Ascending aorta (tissue), 2 donors: ENCODE measurements at regions not wholly inside any gene's neighbourhood (a gene's known extent, or its start where the extent isn't known, plus 50 kb on each side); places are given as distances from the start of the nearest gene placed in this dataset.

Experiments
- DNase-seq, 2 donors: peaks; one replicate each; pipeline ENCODE4 v3.0.0-alpha.2; 2019; ENCODE audit warnings: low spot score in 2 of 2
- H3K27ac ChIP-seq, 2 donors: fragments of 200-600 bp; sonication (generic); one replicate each; pipeline ENCODE4 v1.5.1; 2016 to 2017; ENCODE audit warnings: mild to moderate bottlenecking in 1 of 2
- H3K27me3 ChIP-seq: fragments of 200-600 bp; sonication (generic); one replicate; pipeline ENCODE4 v1.5.1; 2017
- H3K36me3 ChIP-seq, 2 donors: fragments of 200-600 bp; sonication (generic); one replicate each; pipeline ENCODE4 v1.5.1; 2016
- H3K4me1 ChIP-seq, 2 donors: fragments of 200-600 bp; sonication (generic); one replicate each; pipeline ENCODE4 v1.5.1; 2016 to 2017; ENCODE audit warnings: mild to moderate bottlenecking in 1 of 2
- H3K4me3 ChIP-seq, 2 donors: fragments of 200-600 bp; sonication (generic); one replicate each; pipeline ENCODE4 v1.5.1; 2016 to 2017; ENCODE audit warnings: mild to moderate bottlenecking in 1 of 2
- H3K9me3 ChIP-seq, 2 donors: fragments of 200-600 bp; sonication (generic); one replicate each; pipeline ENCODE4 v1.5.1; 2016
- CTCF ChIP-seq, 3 experiments: fragments of 200-600 bp in 2 of 3; fragments of 450-650 bp in 1 of 3; sonication (generic) in 2 of 3; IDR thresholded peaks; one replicate each; pipeline ENCODE4 v1.5.1; 2016 to 2019; ENCODE audit warnings: antibody characterized with exemption in 3 of 3, mild to moderate bottlenecking in 1 of 3, moderate library complexity in 1 of 3
- intact Hi-C: fragments of 100-400 bp; cut with DNase I; formaldehyde crosslinking; loops from one replicate; pipeline ENCODE4 v1.15.1; 2023

GRCh38 chr2:67877301-67877700 is 185.5 kb downstream of the C1D start:
- Histone ChIP-seq H3K27ac (peak overlapping the region; percentile 82 to 85), H3K4me3 (no peak overlapping the region), H3K9me3 (no peaks in the 10 kb centered on the region), H3K4me1 (peaks cover 6 to 36% of the 10 kb centered on the region in 2 donors), H3K36me3 (no peaks in the 10 kb centered on the region), H3K27me3 (no peaks in the 10 kb centered on the region)
- intact Hi-C loops = loop anchor here (10.0 kb wide), 1 partner anchor 482 kb away; the partner anchor contains the start of gene ETAA1
- DNase-seq = no peak
- no peak for TF ChIP-seq CTCF (IDR thresholded peaks at IDR 0.05)

GRCh38 chr2:67878743-67879142 is 184.1 kb downstream of the C1D start:
- TF ChIP-seq CTCF (IDR thresholded peaks at IDR 0.05) = no peak
- DNase-seq = no peak
- Histone ChIP-seq H3K9me3 (no peaks in the 10 kb centered on the region), H3K36me3 (no peaks in the 10 kb centered on the region), H3K4me1 (peaks cover 6 to 30% of the 10 kb centered on the region in 2 donors), H3K27me3 (no peaks in the 10 kb centered on the region), H3K27ac (peak overlapping the region; percentile 82 to 85), H3K4me3 (no peak overlapping the region)
- intact Hi-C loops = loop anchor here (10.0 kb wide), 1 partner anchor 484 kb away; the partner anchor contains the start of gene ETAA1

- intact Hi-C loops = loop anchor here (10.0 kb wide), 1 partner anchor 485 kb away; the partner anchor contains the start of gene ETAA1
- peak overlapping the region; percentile 82 to 85 for H3K27ac ChIP-seq
- H3K36me3 ChIP-seq = no peaks in the 10 kb centered on the region
- no peak for DNase-seq
- TF ChIP-seq CTCF (IDR thresholded peaks at IDR 0.05) = no peak
- H3K4me3 ChIP-seq = no peak overlapping the region
- peaks cover 6 to 30% of the 10 kb centered on the region in 2 donors for H3K4me1 ChIP-seq
- no peaks in the 10 kb centered on the region for H3K9me3 ChIP-seq
- H3K27me3 ChIP-seq = no peaks in the 10 kb centered on the region
These were observed 183.1 kb downstream of the C1D start for GRCh38 chr2:67879586-67880290.

GRCh38 chr2:67880291-67880761 is 182.5 kb downstream of the C1D start:
- Histone ChIP-seq H3K4me1 (peaks cover 6 to 30% of the 10 kb centered on the region in 2 donors), H3K27me3 (no peaks in the 10 kb centered on the region), H3K36me3 (no peaks in the 10 kb centered on the region), H3K4me3 (no peak overlapping the region), H3K27ac (peak overlapping the region; percentile 82 to 85), H3K9me3 (no peaks in the 10 kb centered on the region)
- no peak for DNase-seq
- intact Hi-C loops = no loop called here
- TF ChIP-seq CTCF (IDR thresholded peaks at IDR 0.05) = no peak

GRCh38 chr2:67881816-67882215 is 181.0 kb downstream of the C1D start:
- peak overlapping the region; percentile 82 to 85 for H3K27ac ChIP-seq
- intact Hi-C loops = no loop called here
- no peaks in the 10 kb centered on the region for H3K27me3 ChIP-seq
- H3K4me3 ChIP-seq = no peak overlapping the region
- H3K9me3 ChIP-seq = no peaks in the 10 kb centered on the region
- H3K4me1 ChIP-seq = peaks cover 6 to 30% of the 10 kb centered on the region in 2 donors
- no peak for DNase-seq
- TF ChIP-seq CTCF (IDR thresholded peaks at IDR 0.05) = no peak
- H3K36me3 ChIP-seq = no peaks in the 10 kb centered on the region
